ENCODE measurements at regions not wholly inside any gene's neighbourhood (a gene's known extent, or its start where the extent isn't known, plus 50 kb on each side); places are given as distances from the start of the nearest gene placed in this dataset.
"Not testable (repeated sequence)": the region's sequence is repeated elsewhere in the genome, so short reads cannot be mapped to it uniquely, and the experiment has no call there.

- DNase-seq: no peak
These were observed 353.7 kb upstream of the SGO1 start for GRCh38 chr3:20539666-20540065.

GRCh38 chr3:20537234-20537633 lies 351.2 kb upstream of the SGO1 start:
- DNase-seq: no peak

GRCh38 chr3:20529911-20530310 lies 343.9 kb upstream of the SGO1 start:
- DNase-seq: no peak

GRCh38 chr3:20528180-20528770 lies 342.3 kb upstream of the SGO1 start:
- DNase-seq: no peak

GRCh38 chr3:20527368-20527767 lies 341.4 kb upstream of the SGO1 start:
- DNase-seq: no peak

GRCh38 chr3:20524328-20524727 lies 338.3 kb upstream of the SGO1 start:
- DNase-seq: no peak

- no peak for DNase-seq
These were observed 337.3 kb upstream of the SGO1 start for GRCh38 chr3:20523293-20523692.

- not testable (repeated sequence) for DNase-seq
These were observed 331.3 kb upstream of the SGO1 start for GRCh38 chr3:20517316-20517715.

- no peak for DNase-seq
These were observed 330.3 kb upstream of the SGO1 start for GRCh38 chr3:20516311-20516710.

- no peak for DNase-seq
These were observed 329.8 kb upstream of the SGO1 start for GRCh38 chr3:20515834-20516233.

GRCh38 chr3:20511863-20512505 lies 326.0 kb upstream of the SGO1 start:
- DNase-seq: no peak

- DNase-seq: no peak
These were observed 324.4 kb upstream of the SGO1 start for GRCh38 chr3:20510396-20510795.

GRCh38 chr3:20503394-20504082 lies 317.5 kb upstream of the SGO1 start:
- DNase-seq: no peak

- no peak for DNase-seq
These were observed 305.0 kb upstream of the SGO1 start for GRCh38 chr3:20490996-20491395.

- DNase-seq: no peak
These were observed 302.1 kb upstream of the SGO1 start for GRCh38 chr3:20488151-20488550.

- no peak for DNase-seq
These were observed 298.1 kb upstream of the SGO1 start for GRCh38 chr3:20484126-20484525.

GRCh38 chr3:20482350-20482749 lies 296.3 kb upstream of the SGO1 start:
- no peak for DNase-seq

GRCh38 chr3:20480786-20481365 lies 294.9 kb upstream of the SGO1 start:
- DNase-seq: no peak

- DNase-seq: no peak
These were observed 292.4 kb upstream of the SGO1 start for GRCh38 chr3:20478436-20478835.

GRCh38 chr3:20464237-20464636 lies 278.2 kb upstream of the SGO1 start:
- not testable (repeated sequence) for DNase-seq

- DNase-seq: no peak
These were observed 276.7 kb upstream of the SGO1 start for GRCh38 chr3:20462723-20463122.

GRCh38 chr3:20462226-20462625 lies 276.2 kb upstream of the SGO1 start:
- DNase-seq: no peak

GRCh38 chr3:20458994-20459716 lies 273.1 kb upstream of the SGO1 start:
- DNase-seq: no peak

Measured in NCI-H1092 (cell line).